SU-DHL-6 (cell line): ENCODE measurements at regions not wholly inside any gene's neighbourhood (a gene's known extent, or its start where the extent isn't known, plus 50 kb on each side); places are given as distances from the start of the nearest gene placed in this dataset.
"Not testable (repeated sequence)": the region's sequence is repeated elsewhere in the genome, so short reads cannot be mapped to it uniquely, and the experiment has no call there.

Source experiments
- H2AFZ ChIP-seq: fragments of 200-600 bp; sonication (generic); 2 replicates; pipeline ENCODE4 v1.6.1; 2014; ENCODE audit warnings: low read depth, mild to moderate bottlenecking, moderate library complexity, mixed read lengths, antibody characterized with exemption, low read length; ENCODE audit not compliant: severe bottlenecking
- H3F3A ChIP-seq: fragments of 200-600 bp; shearing (Covaris generic); 2 replicates; pipeline ENCODE4 v1.6.0; 2016; ENCODE audit warnings: antibody characterized with exemption, mild to moderate bottlenecking; ENCODE audit not compliant: insufficient read depth
- H3K27ac ChIP-seq: fragments of 200-600 bp; sonication (generic); 2 replicates; pipeline ENCODE4 v1.5.1; 2016; ENCODE audit warnings: low read depth, mild to moderate bottlenecking, low read length, moderate library complexity, mixed read lengths
- H3K27me3 ChIP-seq: fragments of 200-600 bp; sonication (generic), shearing (Covaris generic); 2 replicates; pipeline ENCODE4 v1.6.0; 2014; ENCODE audit warnings: mild to moderate bottlenecking, low read length
- H3K36me3 ChIP-seq: fragments of 200-600 bp; sonication (generic); 2 replicates; pipeline ENCODE4 v1.6.1; 2014; ENCODE audit warnings: mild to moderate bottlenecking, low read length, mixed read lengths
- H3K4me2 ChIP-seq: fragments of 300-600, 200-600 bp; shearing (Covaris generic), sonication (generic); 2 replicates; pipeline ENCODE4 v1.6.0; 2014; ENCODE audit warnings: low read length, low read depth, mild to moderate bottlenecking; ENCODE audit not compliant: poor library complexity, severe bottlenecking
- H3K4me3 ChIP-seq: fragments of 200-600 bp; sonication (generic); 2 replicates; pipeline ENCODE4 v1.5.1; 2014; ENCODE audit warnings: antibody characterized with exemption, low read length, mild to moderate bottlenecking, mixed read lengths; ENCODE audit not compliant: insufficient read depth, poor library complexity, severe bottlenecking
- H3K79me2 ChIP-seq: fragments of 200-600 bp; sonication (generic); 2 replicates; pipeline ENCODE4 v1.6.1; 2014; ENCODE audit warnings: mild to moderate bottlenecking, low read length, moderate library complexity; ENCODE audit not compliant: insufficient read depth
- H3K9ac ChIP-seq: fragments of 200-600 bp; sonication (generic); 2 replicates; pipeline ENCODE4 v1.7.0; 2014; ENCODE audit warnings: mild to moderate bottlenecking, low read length
- H3K9me2 ChIP-seq: fragments of 200-600 bp; sonication (generic); replicated peaks from 2 replicates; pipeline ENCODE4 v1.6.1; 2014; ENCODE audit warnings: low read length; ENCODE audit not compliant: insufficient read depth
- H3K9me3 ChIP-seq: fragments of 200-600 bp; sonication (generic); 2 replicates; pipeline ENCODE4 v1.6.1; 2014; ENCODE audit warnings: low read length, mixed read lengths; ENCODE audit not compliant: insufficient read depth
- H4K20me1 ChIP-seq: fragments of 200-600 bp; sonication (generic); 2 replicates; pipeline ENCODE4 v1.6.1; 2014; ENCODE audit warnings: low read depth, mild to moderate bottlenecking, antibody characterized with exemption, low read length, moderate library complexity, mixed read lengths
- EZH2phosphoT487 ChIP-seq: fragments of 200-600 bp; sonication (generic), shearing (Covaris generic); conservative IDR thresholded peaks from 2 replicates; pipeline ENCODE4 v1.6.1; 2018; ENCODE audit warnings: mild to moderate bottlenecking, antibody characterized with exemption, low read length, moderate library complexity, mixed read lengths
- TF ChIP-seq, protein P1 (sequence below): fragments of 200-600 bp; sonication (generic); IDR thresholded peaks from one replicate; pipeline ENCODE4 v1.5.1; 2017; ENCODE audit warnings: antibody characterized with exemption, mild to moderate bottlenecking, low read length, moderate library complexity; ENCODE audit not compliant: insufficient read depth, poor library complexity, severe bottlenecking

GRCh38 chr12:17283563-17283962 is 677.6 kb upstream of the LMO3 start:
- Histone ChIP-seq H3K27ac (no peak overlapping the region), H2AFZ (no peak overlapping the region), H3K9me2 (no peaks in the 10 kb centered on the region), H3K79me2 (no peaks in the 10 kb centered on the region), H3F3A (no peaks in the 10 kb centered on the region), H3K27me3 (no peaks in the 10 kb centered on the region), H4K20me1 (no peaks in the 10 kb centered on the region), H3K9ac (no peak overlapping the region), H3K4me3 (no peak overlapping the region), H3K4me2 (no peak overlapping the region), H3K36me3 (no peaks in the 10 kb centered on the region), H3K9me3 (no peaks in the 10 kb centered on the region; the same call in 1 of the 2 replicates)
- no peak for TF ChIP-seq EZH2phosphoT487
- TF ChIP-seq, protein P1, sequence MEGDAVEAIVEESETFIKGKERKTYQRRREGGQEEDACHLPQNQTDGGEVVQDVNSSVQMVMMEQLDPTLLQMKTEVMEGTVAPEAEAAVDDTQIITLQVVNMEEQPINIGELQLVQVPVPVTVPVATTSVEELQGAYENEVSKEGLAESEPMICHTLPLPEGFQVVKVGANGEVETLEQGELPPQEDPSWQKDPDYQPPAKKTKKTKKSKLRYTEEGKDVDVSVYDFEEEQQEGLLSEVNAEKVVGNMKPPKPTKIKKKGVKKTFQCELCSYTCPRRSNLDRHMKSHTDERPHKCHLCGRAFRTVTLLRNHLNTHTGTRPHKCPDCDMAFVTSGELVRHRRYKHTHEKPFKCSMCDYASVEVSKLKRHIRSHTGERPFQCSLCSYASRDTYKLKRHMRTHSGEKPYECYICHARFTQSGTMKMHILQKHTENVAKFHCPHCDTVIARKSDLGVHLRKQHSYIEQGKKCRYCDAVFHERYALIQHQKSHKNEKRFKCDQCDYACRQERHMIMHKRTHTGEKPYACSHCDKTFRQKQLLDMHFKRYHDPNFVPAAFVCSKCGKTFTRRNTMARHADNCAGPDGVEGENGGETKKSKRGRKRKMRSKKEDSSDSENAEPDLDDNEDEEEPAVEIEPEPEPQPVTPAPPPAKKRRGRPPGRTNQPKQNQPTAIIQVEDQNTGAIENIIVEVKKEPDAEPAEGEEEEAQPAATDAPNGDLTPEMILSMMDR = no peak

GRCh38 chr12:17282169-17282568 is 676.2 kb upstream of the LMO3 start:
- not testable (repeated sequence) for H3K9me3 ChIP-seq, H3K9ac ChIP-seq, H3K4me3 ChIP-seq, H3F3A ChIP-seq, H2AFZ ChIP-seq, H3K79me2 ChIP-seq, H4K20me1 ChIP-seq, H3K36me3 ChIP-seq, H3K27me3 ChIP-seq, H3K9me2 ChIP-seq, H3K27ac ChIP-seq, H3K4me2 ChIP-seq

- Histone ChIP-seq H2AFZ (no peak overlapping the region), H3K79me2 (no peaks in the 10 kb centered on the region), H3K36me3 (no peaks in the 10 kb centered on the region), H3K4me3 (no peak overlapping the region), H3K4me2 (no peak overlapping the region), H4K20me1 (no peaks in the 10 kb centered on the region), H3K9ac (no peak overlapping the region), H3F3A (no peaks in the 10 kb centered on the region), H3K9me2 (no peaks in the 10 kb centered on the region), H3K9me3 (no peaks in the 10 kb centered on the region), H3K27ac (no peak overlapping the region), H3K27me3 (no peaks in the 10 kb centered on the region)
- TF ChIP-seq, protein P1 = peak; percentile 16
- no peak for TF ChIP-seq EZH2phosphoT487
These were observed 673.0 kb upstream of the LMO3 start for GRCh38 chr12:17278946-17279345.

GRCh38 chr12:17276196-17276595 is 670.2 kb upstream of the LMO3 start:
- Histone ChIP-seq H4K20me1 (no peaks in the 10 kb centered on the region), H3K9ac (no peak overlapping the region), H3K9me2 (no peaks in the 10 kb centered on the region), H3K36me3 (no peaks in the 10 kb centered on the region), H3K9me3 (no peaks in the 10 kb centered on the region), H3K4me2 (no peak overlapping the region), H3K4me3 (no peak overlapping the region), H2AFZ (no peak overlapping the region), H3K79me2 (no peaks in the 10 kb centered on the region), H3K27me3 (no peaks in the 10 kb centered on the region), H3K27ac (no peak overlapping the region), H3F3A (no peaks in the 10 kb centered on the region)
- TF ChIP-seq, protein P1 = no peak
- TF ChIP-seq EZH2phosphoT487 = no peak
